WTC11 (cell line): ENCODE measurements at regions not wholly inside any gene's neighbourhood (a gene's known extent, or its start where the extent isn't known, plus 50 kb on each side); places are given as distances from the start of the nearest gene placed in this dataset.

Experiments
- ATAC-seq: fragments of 200-7000 bp; cut with Tn5 transposase; 2 replicates; pipeline ENCODE4 v1.10.0; 2021; ENCODE audit warnings: mild to moderate bottlenecking, moderate library complexity
- CTCF ChIA-PET: fragments of 300-600 bp; sonication (Branson Sonifier 250); formaldehyde crosslinking; loops from one replicate; lab custom pipeline; 2021; ENCODE audit warnings: antibody characterized with exemption; lab: Charles Lee
- POLR2A ChIA-PET: fragments of 350-600 bp; sonication (Branson Sonifier 250); formaldehyde crosslinking; loops from one replicate; lab custom pipeline; 2021; ENCODE audit warnings: antibody characterized with exemption; lab: Charles Lee
- DNase-seq: peaks from one replicate; pipeline ENCODE4 v3.0.0; 2021; ENCODE audit warnings: low spot score
- H3K27ac Mint-ChIP-seq: 2 replicates; pipeline ENCODE4 v1.8.0; 2021; ENCODE audit warnings: mixed read lengths
- H3K27me3 Mint-ChIP-seq: 2 replicates; pipeline ENCODE4 v1.8.0; 2021; ENCODE audit warnings: low read depth, mild to moderate bottlenecking, moderate library complexity, mixed read lengths
- H3K36me3 Mint-ChIP-seq: 2 replicates; pipeline ENCODE4 v1.8.0; 2021; ENCODE audit warnings: mixed read lengths
- H3K4me1 Mint-ChIP-seq: 2 replicates; pipeline ENCODE4 v1.8.0; 2022; ENCODE audit warnings: mixed read lengths
- H3K4me3 Mint-ChIP-seq: 2 replicates; pipeline ENCODE4 v1.8.0; 2021; ENCODE audit warnings: mild to moderate bottlenecking, moderate library complexity, mixed read lengths
- H3K9me3 Mint-ChIP-seq: 2 replicates; pipeline ENCODE4 v1.8.0; 2021; ENCODE audit warnings: mixed read lengths
- CTCF ChIP-seq: fragments of 200-600 bp; IDR thresholded peaks from 2 replicates; pipeline ENCODE4 v1.8.0; 2022; ENCODE audit warnings: antibody characterized with exemption
- E2F1 ChIP-seq: sonication (generic); formaldehyde crosslinking; IDR thresholded peaks from 2 replicates; pipeline ENCODE4 v1.8.0; 2022; ENCODE audit warnings: mild to moderate bottlenecking, missing genetic modification reagents
- FOXJ3 ChIP-seq: sonication (generic); formaldehyde crosslinking; IDR thresholded peaks from 2 replicates; pipeline ENCODE4 v1.9.0; 2021; ENCODE audit warnings: missing genetic modification reagents, mild to moderate bottlenecking, borderline replicate concordance
- FOXP4 ChIP-seq: sonication (generic); formaldehyde crosslinking; IDR thresholded peaks from 2 replicates; pipeline ENCODE4 v1.8.0; 2022; ENCODE audit warnings: mild to moderate bottlenecking, missing genetic modification reagents
- GABPB1 ChIP-seq: sonication (generic); formaldehyde crosslinking; IDR thresholded peaks from 2 replicates; pipeline ENCODE4 v1.8.1; 2023; ENCODE audit warnings: mild to moderate bottlenecking, missing genetic modification reagents
- GTF2I ChIP-seq: fragments of 250-450 bp; sonication (Bioruptor Pico); conservative IDR thresholded peaks from 2 replicates; pipeline ENCODE4 v1.4.0; 2021; ENCODE audit warnings: mild to moderate bottlenecking
- JAZF1 ChIP-seq: fragments of 250-450 bp; sonication (Bioruptor Pico); IDR thresholded peaks from 2 replicates; pipeline ENCODE4 v1.9.0; 2021; ENCODE audit warnings: moderate library complexity, mild to moderate bottlenecking, inconsistent platforms
- MLX ChIP-seq: sonication (generic); formaldehyde crosslinking; IDR thresholded peaks from 2 replicates; pipeline ENCODE4 v1.8.1; 2023; ENCODE audit warnings: mild to moderate bottlenecking, missing genetic modification reagents, moderate library complexity
- NR1H2 ChIP-seq: sonication (generic); formaldehyde crosslinking; IDR thresholded peaks from 2 replicates; pipeline ENCODE4 v1.9.0; 2021; ENCODE audit warnings: mild to moderate bottlenecking, moderate library complexity, missing genetic modification reagents
- SOX15 ChIP-seq: fragments of 250-450 bp; sonication (Bioruptor Pico); IDR thresholded peaks from 2 replicates; pipeline ENCODE4 v1.9.0; 2021; ENCODE audit warnings: mild to moderate bottlenecking
- USF2 ChIP-seq: sonication (generic); formaldehyde crosslinking; IDR thresholded peaks from 2 replicates; pipeline ENCODE4 v1.8.1; 2023; ENCODE audit warnings: mild to moderate bottlenecking, missing genetic modification reagents, moderate library complexity
- ZNF512 ChIP-seq: sonication (generic); formaldehyde crosslinking; IDR thresholded peaks from 2 replicates; pipeline ENCODE4 v1.8.1; 2022; ENCODE audit warnings: missing genetic modification reagents, borderline replicate concordance
- TF ChIP-seq, protein P1 (sequence below): sonication (generic); formaldehyde crosslinking; conservative IDR thresholded peaks from 2 replicates; pipeline ENCODE4 v1.8.1; 2023; ENCODE audit warnings: mild to moderate bottlenecking, low read depth, missing genetic modification reagents, moderate library complexity
- TF ChIP-seq, protein P2 (sequence below): sonication (generic); formaldehyde crosslinking; IDR thresholded peaks from 2 replicates; pipeline ENCODE4 v1.8.1; 2023; ENCODE audit warnings: mild to moderate bottlenecking, moderate library complexity, missing genetic modification reagents
- TF ChIP-seq, protein P3 (sequence below): sonication (generic); formaldehyde crosslinking; IDR thresholded peaks from 2 replicates; pipeline ENCODE4 v1.8.0; 2022; ENCODE audit warnings: mild to moderate bottlenecking, missing genetic modification reagents
- TF ChIP-seq, protein P4 (sequence below): fragments of 250-450 bp; sonication (Bioruptor Pico); IDR thresholded peaks from 2 replicates; pipeline ENCODE4 v1.9.0; 2021; ENCODE audit warnings: mild to moderate bottlenecking, borderline replicate concordance

DNA sequence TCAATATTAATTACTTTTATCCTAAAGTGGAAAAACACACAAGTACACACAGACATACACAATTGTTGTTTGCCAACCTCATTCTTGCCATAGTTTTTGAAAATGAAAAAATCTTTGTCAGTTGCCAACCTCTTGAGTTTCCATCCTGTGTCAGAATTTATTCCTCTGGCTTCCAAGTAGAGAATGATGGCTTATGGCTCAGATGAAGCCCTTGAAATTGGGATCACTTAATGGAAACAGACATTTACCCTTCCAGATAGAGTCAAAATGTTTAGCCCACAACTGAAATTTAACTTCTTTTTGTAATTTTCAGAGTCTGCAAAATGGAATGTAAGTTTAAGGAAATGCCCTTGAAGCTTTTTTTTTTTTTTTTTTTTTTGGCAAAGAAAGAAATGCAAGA lies 321.6 kb upstream of the TNP1 start (continued):
- no peak for TF ChIP-seq ZNF512 (CRISPR knock-in tag)

DNA sequence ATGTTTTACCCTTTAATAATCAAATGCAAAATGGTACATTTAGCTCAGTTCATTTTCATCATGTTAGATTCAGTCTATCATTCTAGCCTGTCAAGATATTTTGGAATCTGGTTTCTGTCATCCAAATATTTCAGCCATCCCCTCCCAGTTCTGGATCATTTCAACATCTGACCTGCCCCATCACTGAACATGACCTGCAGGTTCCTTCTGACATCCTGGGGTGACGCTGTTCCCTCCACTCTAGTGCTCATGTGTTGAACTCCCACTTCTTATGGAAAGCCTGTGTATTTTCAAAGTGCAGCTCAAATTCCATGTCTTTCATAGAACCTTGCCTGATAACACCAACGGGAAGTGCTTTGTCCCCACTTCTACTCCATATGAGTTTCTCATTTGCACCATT lies 320.0 kb upstream of the TNP1 start:
- H3K9me3 Mint-ChIP-seq: peaks cover 41% of the 10 kb centered on the region
- H3K4me3 Mint-ChIP-seq: no peak overlapping the region
- ATAC-seq (no peak), DNase-seq (no peak)
- no peaks in the 10 kb centered on the region for H3K27me3 Mint-ChIP-seq
- H3K4me1 Mint-ChIP-seq: peaks cover 6% of the 10 kb centered on the region
- TF ChIP-seq SOX15 (CRISPR knock-in tag): no peak
- TF ChIP-seq, protein P1, sequence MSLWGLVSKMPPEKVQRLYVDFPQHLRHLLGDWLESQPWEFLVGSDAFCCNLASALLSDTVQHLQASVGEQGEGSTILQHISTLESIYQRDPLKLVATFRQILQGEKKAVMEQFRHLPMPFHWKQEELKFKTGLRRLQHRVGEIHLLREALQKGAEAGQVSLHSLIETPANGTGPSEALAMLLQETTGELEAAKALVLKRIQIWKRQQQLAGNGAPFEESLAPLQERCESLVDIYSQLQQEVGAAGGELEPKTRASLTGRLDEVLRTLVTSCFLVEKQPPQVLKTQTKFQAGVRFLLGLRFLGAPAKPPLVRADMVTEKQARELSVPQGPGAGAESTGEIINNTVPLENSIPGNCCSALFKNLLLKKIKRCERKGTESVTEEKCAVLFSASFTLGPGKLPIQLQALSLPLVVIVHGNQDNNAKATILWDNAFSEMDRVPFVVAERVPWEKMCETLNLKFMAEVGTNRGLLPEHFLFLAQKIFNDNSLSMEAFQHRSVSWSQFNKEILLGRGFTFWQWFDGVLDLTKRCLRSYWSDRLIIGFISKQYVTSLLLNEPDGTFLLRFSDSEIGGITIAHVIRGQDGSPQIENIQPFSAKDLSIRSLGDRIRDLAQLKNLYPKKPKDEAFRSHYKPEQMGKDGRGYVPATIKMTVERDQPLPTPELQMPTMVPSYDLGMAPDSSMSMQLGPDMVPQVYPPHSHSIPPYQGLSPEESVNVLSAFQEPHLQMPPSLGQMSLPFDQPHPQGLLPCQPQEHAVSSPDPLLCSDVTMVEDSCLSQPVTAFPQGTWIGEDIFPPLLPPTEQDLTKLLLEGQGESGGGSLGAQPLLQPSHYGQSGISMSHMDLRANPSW (CRISPR knock-in tag): no peak
- TF ChIP-seq, protein P2, sequence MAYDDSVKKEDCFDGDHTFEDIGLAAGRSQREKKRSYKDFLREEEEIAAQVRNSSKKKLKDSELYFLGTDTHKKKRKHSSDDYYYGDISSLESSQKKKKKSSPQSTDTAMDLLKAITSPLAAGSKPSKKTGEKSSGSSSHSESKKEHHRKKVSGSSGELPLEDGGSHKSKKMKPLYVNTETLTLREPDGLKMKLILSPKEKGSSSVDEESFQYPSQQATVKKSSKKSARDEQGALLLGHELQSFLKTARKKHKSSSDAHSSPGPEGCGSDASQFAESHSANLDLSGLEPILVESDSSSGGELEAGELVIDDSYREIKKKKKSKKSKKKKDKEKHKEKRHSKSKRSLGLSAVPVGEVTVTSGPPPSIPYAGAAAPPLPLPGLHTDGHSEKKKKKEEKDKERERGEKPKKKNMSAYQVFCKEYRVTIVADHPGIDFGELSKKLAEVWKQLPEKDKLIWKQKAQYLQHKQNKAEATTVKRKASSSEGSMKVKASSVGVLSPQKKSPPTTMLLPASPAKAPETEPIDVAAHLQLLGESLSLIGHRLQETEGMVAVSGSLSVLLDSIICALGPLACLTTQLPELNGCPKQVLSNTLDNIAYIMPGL: no peak
- TF ChIP-seq MLX (CRISPR knock-in tag): no peak
- no peak for TF ChIP-seq JAZF1 (CRISPR knock-in tag)
- no peak for TF ChIP-seq E2F1 (CRISPR knock-in tag)
- no peak for TF ChIP-seq NR1H2
- TF ChIP-seq, protein P3, sequence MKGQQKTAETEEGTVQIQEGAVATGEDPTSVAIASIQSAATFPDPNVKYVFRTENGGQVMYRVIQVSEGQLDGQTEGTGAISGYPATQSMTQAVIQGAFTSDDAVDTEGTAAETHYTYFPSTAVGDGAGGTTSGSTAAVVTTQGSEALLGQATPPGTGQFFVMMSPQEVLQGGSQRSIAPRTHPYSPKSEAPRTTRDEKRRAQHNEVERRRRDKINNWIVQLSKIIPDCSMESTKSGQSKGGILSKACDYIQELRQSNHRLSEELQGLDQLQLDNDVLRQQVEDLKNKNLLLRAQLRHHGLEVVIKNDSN (CRISPR knock-in tag): no peak
- no peak for TF ChIP-seq FOXP4 (CRISPR knock-in tag)
- no peak for TF ChIP-seq CTCF
- TF ChIP-seq GABPB1: no peak
- no peak for TF ChIP-seq FOXJ3 (CRISPR knock-in tag)
- TF ChIP-seq USF2 (CRISPR knock-in tag): no peak
- TF ChIP-seq, protein P4, sequence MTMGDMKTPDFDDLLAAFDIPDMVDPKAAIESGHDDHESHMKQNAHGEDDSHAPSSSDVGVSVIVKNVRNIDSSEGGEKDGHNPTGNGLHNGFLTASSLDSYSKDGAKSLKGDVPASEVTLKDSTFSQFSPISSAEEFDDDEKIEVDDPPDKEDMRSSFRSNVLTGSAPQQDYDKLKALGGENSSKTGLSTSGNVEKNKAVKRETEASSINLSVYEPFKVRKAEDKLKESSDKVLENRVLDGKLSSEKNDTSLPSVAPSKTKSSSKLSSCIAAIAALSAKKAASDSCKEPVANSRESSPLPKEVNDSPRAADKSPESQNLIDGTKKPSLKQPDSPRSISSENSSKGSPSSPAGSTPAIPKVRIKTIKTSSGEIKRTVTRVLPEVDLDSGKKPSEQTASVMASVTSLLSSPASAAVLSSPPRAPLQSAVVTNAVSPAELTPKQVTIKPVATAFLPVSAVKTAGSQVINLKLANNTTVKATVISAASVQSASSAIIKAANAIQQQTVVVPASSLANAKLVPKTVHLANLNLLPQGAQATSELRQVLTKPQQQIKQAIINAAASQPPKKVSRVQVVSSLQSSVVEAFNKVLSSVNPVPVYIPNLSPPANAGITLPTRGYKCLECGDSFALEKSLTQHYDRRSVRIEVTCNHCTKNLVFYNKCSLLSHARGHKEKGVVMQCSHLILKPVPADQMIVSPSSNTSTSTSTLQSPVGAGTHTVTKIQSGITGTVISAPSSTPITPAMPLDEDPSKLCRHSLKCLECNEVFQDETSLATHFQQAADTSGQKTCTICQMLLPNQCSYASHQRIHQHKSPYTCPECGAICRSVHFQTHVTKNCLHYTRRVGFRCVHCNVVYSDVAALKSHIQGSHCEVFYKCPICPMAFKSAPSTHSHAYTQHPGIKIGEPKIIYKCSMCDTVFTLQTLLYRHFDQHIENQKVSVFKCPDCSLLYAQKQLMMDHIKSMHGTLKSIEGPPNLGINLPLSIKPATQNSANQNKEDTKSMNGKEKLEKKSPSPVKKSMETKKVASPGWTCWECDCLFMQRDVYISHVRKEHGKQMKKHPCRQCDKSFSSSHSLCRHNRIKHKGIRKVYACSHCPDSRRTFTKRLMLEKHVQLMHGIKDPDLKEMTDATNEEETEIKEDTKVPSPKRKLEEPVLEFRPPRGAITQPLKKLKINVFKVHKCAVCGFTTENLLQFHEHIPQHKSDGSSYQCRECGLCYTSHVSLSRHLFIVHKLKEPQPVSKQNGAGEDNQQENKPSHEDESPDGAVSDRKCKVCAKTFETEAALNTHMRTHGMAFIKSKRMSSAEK (CRISPR knock-in tag): no peak
- TF ChIP-seq GTF2I (CRISPR knock-in tag): no peak
- POLR2A ChIA-PET: no interaction called here
- peaks cover 15% of the 10 kb centered on the region for H3K36me3 Mint-ChIP-seq
- H3K27ac Mint-ChIP-seq: no peak overlapping the region
- CTCF ChIA-PET: interaction anchor here (1.3 kb wide), 1 partner anchor 332 kb away, joined by 3 read pairs; no protein-coding TSS in a partner anchor
